HG03520 (cell line): ENCODE measurements at regions not wholly inside any gene's neighbourhood (a gene's known extent, or its start where the extent isn't known, plus 50 kb on each side); places are given as distances from the start of the nearest gene placed in this dataset.

Source experiments
- ATAC-seq: cut with Tn5 transposase; IDR thresholded peaks from one replicate; pipeline ENCODE4 v1.9.1; 2021; ENCODE audit warnings: mild to moderate bottlenecking, moderate library complexity; ENCODE audit not compliant: unreplicated experiment

DNA sequence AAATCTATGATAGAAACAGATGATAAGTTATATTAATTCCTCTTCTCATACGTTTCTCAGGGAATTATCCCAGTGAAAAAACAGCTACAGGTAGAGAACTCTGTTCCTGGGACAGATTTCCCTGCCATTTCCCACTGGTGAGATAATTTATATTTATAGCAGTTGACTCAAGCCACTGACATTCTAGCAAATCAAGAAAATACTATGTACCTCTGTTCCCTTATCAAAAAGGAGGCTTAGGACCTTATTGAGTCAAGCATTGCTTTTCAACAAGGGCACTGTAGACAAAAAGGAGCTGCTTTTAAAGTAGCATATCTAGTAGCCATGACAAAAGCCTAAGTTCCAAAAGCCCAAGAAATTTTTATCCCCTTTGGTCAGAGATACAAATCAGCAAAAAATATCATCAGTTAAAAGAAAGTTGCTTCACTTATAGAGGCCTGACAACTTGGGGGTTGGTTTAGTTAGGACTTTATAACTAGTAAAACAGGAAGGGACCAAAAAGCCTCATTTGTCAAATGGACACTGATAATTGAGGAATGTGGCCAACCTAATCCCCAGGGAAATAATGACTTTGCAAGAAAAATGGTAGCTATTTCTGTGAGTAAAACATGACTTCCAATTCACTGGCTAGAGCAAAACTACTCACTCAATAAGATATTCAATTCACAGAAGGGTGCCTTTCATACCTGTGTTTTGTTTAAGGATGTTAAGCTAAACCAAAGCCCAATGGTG is 652.5 kb downstream of the SLITRK1 start:
- no peak for ATAC-seq

DNA sequence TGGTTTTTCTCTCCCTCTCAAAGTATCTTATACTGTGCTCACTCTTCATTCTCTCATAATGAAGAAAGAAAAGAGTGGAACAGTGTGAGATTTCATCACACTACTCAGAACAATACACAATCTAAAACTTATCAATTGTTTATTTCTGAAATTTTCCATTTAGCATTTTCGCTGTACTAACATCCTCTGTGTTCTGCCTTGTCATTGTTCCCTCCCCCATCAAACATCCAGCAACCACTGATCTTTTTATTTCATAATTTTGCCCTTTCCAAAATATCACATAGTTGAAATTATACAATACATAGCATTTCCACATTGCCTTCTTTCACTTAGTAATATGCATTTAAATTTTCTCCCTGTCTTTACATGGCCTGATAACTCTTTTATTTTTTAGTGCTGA is 658.7 kb downstream of the SLITRK1 start:
- ATAC-seq, result no peak

DNA sequence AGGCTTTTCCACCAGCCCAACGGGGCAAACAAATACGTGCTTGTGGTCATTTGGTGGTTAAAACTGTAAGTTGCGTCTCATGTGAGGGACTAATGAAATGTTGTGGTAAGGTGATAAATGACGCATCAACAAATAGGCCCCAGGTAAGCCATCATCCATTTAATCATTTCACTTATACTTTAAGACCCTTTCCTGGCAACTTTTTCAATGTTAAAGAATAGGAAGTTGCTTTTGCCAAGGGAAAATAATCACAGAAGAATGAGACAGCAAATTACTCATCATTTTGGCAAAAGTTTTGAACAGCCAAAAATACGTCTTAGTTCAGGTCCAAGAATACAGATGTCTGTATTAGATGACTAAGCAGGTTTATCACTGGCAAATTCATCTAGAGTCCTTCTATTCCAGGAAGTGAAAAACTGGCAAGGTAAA is 660.4 kb downstream of the SLITRK1 start:
- ATAC-seq, result no peak

DNA sequence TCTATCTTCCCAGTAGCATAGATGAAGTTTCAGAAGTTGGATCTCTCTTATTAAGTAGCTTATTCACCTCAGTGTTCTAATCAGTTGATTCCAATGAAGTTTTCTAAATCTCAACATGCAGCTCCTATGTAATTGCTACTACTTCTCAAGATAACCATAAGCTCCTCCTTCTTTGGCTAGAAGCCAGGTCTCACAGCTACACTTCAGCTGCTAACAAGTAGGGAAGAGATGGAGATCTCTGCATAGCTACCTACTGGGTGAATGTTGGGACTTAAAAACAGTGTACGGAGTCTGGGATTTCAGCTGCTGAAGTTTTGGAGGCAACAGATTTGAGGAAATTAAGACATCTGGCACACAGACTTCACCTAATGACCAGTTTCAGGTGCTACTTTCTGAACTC is 661.0 kb downstream of the SLITRK1 start:
- no peak for ATAC-seq

DNA sequence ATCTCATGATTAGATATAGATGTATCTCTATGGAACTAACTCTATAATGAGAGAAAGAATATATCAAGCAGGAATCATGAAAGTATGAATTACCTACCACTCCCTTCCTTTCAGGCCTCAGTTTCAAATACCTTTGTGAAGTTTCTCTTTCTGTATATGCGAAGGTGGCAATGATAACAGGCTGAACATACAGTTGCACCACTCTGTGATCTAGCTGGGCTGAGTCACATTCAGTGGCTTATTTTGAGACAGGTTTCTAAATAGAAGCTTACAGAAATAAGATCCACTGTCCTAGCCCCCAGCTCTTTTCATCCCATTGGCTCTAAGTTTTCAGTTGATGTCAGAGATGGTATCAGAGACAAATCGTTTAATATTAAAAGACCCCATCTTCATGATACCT is 662.0 kb downstream of the SLITRK1 start:
- ATAC-seq, result no peak

DNA sequence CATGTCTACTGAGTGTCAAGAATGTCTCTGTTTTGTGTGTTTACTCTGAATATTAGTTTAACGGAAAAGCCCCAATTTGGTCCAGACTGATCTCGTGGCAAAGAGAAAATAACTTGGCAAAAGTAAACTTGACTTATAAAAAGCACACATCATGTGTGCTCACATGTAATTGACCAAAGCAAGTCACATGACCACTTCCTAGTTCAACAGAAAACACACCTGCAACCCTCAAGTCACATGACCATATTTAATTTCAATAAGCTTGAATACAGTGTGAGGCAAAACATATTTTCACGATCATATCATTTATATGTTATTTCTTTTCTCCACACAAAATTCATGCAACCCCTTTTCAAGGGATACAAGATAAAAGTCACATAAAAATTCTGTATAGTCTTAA is 662.4 kb downstream of the SLITRK1 start:
- ATAC-seq, result no peak

DNA sequence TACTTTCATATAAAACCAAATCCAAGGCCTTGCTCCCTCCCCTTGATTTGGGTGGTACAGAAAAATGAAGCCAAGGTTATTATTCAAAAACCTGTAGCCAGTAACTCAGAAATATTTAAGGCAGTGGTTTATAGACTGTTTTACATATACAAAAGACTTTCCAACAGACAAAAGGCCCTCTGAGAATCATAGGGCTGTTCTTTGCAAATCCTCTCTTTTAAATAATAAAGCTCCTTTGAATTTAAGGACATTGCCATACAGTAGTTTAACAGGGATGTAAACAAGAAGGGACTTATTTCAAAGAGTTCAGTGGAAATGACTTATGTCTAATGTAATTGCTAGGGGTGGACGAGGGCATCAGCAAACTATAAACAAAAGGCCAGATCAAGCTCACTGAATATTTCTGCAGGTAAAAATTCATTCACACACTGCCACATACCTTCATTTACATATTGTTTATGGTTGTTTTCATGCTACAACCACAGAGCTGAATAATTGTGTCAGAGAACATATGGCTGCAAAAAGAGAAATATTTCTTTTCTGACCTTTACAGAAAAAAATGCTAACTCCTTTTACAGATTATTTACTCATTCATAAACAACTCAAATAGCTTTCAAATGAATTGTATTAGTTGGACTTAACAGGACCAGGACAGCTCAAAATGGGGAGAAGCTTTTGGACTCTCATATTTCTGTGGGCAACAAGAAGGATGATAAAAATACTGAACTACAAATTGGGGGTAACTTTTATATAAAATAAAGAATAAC is 665.6 kb downstream of the SLITRK1 start:
- ATAC-seq, result no peak

DNA sequence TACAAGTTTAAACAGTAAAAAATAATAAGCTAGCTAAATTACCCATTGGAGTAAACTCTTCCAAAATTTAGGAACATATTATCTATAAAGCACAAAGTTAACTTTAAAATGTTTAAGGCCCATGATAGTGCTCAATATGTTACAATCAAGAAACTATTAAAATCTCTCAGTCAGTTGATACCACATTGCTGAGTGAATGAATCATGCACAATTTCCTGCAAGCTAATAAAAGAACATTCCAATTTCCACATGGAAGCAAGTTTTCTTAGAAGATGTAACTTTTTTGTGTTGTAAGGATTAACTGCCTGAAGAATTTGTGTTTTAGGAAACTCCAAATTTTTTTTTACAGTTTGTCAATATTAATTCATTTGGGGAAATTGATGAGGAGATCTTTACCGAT is 666.6 kb downstream of the SLITRK1 start:
- ATAC-seq, result no peak

DNA sequence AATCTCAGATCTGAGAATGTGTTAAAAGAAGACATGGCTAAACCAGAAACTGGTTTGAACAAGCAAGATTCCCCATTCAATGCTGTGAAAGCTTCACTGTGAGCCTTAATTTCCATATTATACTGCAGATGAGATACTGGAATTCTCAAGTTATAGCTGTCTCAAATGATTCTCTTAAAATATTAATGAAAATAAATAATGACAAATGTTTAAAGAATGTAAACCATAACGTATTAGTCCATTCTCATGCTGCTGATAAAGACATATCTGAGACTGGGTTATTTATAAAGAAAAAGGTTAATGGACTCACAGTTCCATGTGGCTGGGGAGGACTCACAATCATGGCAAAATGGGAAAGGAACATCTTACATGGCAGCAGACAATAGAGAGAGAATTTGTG is 667.8 kb downstream of the SLITRK1 start:
- no peak for ATAC-seq

DNA sequence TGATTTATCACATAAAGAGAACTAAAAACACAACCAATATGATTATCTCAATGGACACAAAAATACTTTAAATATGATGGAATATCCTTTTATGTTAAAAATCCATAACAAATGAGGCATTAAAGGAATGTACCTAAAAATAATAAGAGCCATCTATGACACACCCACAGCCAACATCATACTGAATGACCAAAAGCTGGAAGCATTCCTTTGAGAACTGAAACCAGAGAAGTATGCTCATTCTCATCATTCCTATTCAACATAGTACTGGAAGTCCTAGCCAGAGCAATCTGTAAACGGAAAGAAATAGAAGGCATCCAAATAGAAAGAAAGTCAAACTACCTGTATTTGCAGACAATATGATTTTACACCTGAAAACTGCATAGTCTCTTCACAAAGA is 671.0 kb downstream of the SLITRK1 start:
- no peak for ATAC-seq

DNA sequence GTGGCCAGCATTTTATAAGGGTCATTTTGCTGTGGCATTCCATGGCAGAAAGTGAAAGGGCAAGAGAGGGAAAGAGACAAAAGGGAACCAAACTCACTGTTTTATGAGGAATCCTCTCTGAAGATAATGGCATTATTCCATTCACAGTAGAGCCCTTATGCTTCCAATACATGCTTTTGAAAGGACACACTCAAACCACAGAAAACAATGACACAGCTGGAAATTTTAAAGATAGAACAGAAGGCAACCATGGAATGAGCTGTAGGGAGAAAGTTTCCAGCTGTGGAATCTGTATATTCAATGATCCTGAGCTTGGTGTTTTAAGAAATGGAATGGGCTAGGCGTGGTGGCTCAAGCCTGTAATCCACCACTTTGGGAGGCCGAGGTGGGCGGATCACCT is 677.4 kb downstream of the SLITRK1 start:
- ATAC-seq, result no peak

DNA sequence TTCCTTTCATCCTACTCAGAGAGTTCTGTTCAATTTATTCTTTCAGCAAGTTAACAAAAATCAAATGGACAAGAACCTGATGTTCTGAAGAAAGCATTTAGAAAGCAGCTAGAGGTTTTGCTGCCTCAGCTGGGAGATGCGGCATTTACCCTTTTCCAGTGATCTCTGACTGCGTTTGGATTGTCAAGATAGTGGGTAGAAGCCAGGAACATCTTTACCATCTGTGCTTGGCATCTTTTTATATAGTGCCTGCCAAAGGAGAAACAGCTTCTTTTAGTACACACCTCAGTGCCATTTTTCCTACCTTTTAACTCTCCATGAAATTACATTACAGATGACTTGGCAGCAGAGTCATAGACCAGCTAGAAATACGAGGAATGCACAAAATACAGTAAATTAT is 680.8 kb downstream of the SLITRK1 start:
- ATAC-seq, result no peak

DNA sequence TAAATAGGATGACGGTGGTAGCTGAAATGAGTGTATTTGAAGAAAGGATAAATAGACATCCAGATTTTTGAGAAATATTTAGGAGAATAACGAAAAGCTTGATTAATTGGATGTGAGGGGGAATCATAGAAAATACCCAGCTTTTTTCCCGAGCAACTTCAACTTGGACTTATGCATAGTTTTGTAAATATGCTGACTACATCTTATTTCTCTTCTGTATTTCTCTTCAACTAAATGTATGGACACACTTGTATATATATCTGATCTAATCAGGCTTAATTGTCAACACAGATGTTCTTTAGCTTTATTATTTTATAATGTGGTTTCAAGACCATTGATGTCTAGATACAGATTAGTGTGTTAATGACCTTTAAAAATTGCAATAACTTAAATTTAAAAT is 685.0 kb downstream of the SLITRK1 start:
- no peak for ATAC-seq

DNA sequence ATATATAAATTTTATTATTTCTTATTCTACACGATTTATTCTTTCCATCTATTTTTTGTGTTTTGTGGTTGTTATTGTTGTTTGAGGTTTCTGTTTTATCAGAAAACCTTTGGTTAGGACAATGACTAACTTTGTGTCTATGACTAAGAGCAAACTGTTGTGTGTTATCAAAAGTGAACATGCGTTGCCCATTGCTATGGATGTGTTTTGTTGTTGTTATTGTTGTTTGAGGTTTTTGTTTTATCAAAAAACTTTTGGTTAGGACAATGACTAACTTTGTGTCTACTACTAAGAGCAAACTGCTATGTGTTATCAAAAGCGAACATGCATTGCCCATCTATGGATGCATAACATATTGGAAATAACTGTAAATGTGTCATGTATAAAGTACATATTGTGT is 692.3 kb downstream of the SLITRK1 start:
- no peak for ATAC-seq

DNA sequence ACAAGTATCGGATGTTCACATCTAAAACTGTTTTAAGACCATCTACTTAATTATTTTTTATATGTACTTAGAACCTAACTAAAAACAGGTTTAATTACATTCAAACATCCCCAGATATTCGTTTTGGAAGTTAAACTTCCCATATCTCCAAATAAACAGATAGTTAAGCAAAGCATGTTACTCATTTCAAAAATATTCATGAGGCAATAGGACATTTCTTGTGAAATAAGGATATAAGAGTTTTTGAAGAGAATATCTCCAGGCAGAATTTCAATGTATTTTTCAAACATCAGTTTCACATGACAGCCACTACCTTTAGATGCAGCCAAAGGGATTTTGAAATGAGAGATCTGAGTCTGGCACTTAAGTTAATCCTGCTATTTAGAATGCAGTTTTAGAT is 697.5 kb downstream of the SLITRK1 start:
- ATAC-seq, result no peak

DNA sequence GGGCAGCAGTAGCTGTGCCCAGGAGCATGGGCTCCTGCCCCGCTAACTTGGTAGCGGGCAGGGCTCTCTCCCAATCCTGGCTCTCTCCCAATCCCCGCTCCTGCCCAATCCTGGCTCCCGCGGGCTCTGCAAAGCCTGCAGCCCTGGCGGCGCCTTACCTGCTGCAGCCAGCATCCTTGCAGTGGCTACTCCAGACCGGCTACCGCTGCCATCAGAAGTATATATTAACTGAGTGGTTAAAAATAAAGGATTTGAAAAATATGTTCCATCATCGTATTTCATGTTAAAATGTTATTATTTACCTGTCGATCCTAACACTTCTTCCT is 698.2 kb downstream of the SLITRK1 start:
- ATAC-seq, result no peak

DNA sequence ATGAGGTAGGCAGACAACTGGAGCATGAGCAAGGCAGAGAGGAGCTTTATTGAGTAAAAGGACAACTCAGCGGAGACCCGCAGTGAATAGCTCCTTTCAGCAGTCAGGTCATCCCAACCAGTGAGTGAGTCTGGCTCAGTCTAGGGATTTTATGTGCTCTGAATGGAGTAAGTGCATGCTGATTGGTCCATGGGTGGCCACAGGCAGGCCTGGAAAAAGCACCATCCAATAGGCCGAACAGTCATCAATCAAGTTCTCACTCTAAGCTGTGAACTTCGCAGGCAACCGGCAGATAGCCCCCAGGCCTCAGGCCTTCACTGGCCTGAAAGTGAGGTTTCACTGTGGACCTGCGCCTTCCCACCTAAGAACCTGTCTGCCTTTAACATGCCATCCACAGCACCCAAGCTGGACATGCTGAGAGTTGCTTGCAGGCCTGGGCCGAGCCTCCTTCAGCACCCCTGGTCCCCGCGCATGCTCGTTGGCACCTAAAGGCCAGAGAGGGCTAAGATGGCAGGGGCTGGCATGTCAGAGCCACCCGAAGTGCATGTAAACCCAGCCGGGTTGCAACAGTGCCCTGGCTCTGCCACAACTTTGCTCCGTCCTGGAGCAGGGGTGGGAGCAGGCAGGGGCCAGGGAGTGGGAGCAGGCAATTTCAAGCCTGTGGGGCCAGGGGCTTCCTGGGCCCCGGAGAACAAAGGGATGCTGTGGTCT is 698.7 kb downstream of the SLITRK1 start:
- no peak for ATAC-seq

DNA sequence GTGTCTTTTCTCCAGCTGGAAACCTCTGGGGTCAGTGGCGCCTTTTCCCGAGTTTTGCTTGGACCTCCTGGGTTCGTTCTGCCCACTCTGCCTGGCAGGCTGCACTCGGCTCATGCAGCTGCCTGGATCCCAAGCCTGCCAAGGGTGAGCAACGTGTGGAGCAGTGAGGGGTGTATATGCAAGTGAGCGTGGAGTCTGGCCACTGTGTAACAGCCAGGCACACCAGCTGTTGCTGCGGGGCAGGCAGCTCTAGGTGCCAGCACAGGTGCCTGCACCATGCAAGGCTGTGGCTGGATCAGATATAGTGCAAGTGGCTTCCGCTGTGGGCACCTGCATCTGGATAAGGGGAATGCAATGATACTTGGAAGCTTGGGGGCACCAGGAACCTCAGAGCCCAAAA is 699.4 kb downstream of the SLITRK1 start:
- no peak for ATAC-seq

DNA sequence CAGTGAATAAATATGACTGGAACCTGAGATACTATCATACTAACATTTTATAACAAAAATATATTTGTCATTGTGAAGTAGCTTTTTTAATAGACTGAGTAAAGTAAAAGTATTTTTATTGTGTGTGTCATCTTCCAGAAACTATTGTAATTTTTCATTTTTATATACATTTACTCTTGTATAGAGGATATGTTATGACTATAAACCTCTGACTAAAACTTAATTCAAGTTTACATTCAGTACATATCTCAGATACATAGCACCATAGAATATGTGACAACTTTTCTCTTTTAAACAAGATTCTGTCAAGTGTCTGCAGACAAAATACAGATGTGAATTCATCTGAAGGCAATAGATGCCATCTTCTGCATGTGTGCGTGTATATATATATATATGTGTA is 704.3 kb downstream of the SLITRK1 start:
- ATAC-seq, result no peak

DNA sequence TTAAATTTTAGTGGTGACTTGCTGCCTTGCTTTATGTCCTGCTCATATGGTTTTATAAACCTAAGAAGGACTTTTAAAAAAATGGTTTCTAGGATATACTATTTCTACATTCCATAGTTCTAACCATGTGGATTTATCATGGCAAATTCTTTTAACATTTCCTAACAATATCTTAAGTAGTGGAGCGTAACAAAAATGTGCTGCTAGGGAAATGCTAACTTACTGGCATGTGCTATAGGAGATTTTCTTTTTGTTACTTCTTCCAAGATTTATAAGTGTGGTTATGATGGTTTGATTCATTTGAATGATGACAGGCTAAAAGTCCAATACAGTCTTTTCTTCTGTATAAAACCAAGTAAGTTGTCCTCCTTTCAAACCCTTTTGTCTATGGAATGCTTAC is 713.7 kb downstream of the SLITRK1 start:
- ATAC-seq, result no peak

DNA sequence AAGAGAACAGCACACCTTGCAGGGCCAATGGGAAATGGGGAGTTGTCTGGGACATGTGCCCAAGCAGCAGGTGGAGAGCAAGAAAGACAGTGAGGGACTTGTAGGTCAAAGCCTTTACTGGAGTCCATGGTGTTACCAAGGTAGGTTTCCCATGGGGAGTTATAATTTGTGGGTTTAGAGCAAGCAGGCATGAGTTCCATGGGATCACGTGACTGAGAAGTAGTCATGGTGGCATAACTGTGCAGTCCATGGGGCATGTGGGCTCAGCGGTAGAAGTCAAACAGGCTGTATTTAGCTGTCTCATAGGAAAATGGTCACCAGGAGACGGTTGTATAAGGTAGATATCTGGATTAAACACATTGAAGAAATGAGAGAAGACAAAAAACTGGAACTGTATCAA is 715.1 kb downstream of the SLITRK1 start:
- no peak for ATAC-seq

DNA sequence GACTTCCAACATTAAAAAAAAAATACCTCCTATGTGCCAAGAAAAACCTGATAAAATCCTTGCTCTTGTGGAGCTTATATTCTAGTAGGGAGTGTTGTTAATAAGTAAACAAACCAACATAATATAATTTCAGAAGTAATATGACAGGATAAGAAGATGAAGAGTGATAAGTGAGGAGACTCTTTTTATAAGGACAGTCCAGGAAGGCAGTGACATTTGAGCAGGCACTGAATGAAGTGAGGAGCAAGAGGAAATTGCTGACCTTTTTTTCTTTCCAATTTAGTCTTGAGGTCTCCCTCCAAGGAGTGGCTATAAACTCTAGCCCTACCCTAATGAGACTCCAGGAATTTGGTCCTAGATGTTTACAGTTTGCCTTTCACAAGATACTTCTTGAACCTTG is 715.7 kb downstream of the SLITRK1 start:
- ATAC-seq, result no peak
